DND-41 (cell line): ENCODE measurements at regions not wholly inside any gene's neighbourhood (a gene's known extent, or its start where the extent isn't known, plus 50 kb on each side); places are given as distances from the start of the nearest gene placed in this dataset.

Experiments used
- EZH2 ChIP-seq: IDR thresholded peaks from 3 replicates; pipeline ENCODE4 v1.6.1; 2012; ENCODE audit warnings: borderline replicate concordance, low read depth, mild to moderate bottlenecking, moderate library complexity, low read length, inconsistent platforms; ENCODE audit not compliant: severe bottlenecking
- TF ChIP-seq, protein P1 (sequence below): IDR thresholded peaks from 2 replicates; pipeline ENCODE4 v1.5.1; 2012; ENCODE audit warnings: borderline replicate concordance, low read length, moderate library complexity, mild to moderate bottlenecking; ENCODE audit not compliant: poor library complexity, severe bottlenecking; ENCODE audit errors: extremely low read depth

GRCh38 chr13:107293924-107294323, 726.0 kb upstream of the ARGLU1 start:
- TF ChIP-seq, protein P1, sequence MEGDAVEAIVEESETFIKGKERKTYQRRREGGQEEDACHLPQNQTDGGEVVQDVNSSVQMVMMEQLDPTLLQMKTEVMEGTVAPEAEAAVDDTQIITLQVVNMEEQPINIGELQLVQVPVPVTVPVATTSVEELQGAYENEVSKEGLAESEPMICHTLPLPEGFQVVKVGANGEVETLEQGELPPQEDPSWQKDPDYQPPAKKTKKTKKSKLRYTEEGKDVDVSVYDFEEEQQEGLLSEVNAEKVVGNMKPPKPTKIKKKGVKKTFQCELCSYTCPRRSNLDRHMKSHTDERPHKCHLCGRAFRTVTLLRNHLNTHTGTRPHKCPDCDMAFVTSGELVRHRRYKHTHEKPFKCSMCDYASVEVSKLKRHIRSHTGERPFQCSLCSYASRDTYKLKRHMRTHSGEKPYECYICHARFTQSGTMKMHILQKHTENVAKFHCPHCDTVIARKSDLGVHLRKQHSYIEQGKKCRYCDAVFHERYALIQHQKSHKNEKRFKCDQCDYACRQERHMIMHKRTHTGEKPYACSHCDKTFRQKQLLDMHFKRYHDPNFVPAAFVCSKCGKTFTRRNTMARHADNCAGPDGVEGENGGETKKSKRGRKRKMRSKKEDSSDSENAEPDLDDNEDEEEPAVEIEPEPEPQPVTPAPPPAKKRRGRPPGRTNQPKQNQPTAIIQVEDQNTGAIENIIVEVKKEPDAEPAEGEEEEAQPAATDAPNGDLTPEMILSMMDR, result no peak
- no peak for TF ChIP-seq EZH2
